HG02798 (cell line): ENCODE measurements at regions not wholly inside any gene's neighbourhood (a gene's known extent, or its start where the extent isn't known, plus 50 kb on each side); places are given as distances from the start of the nearest gene placed in this dataset.

Source experiments
- ATAC-seq: cut with Tn5 transposase; IDR thresholded peaks from one replicate; pipeline ENCODE4 v1.9.1; 2021; ENCODE audit warnings: mild to moderate bottlenecking; ENCODE audit not compliant: unreplicated experiment, poor library complexity

- ATAC-seq: no peak
These were observed 184.8 kb upstream of the ECI2 start for GRCh38 chr6:4319981-4320683.

DNA sequence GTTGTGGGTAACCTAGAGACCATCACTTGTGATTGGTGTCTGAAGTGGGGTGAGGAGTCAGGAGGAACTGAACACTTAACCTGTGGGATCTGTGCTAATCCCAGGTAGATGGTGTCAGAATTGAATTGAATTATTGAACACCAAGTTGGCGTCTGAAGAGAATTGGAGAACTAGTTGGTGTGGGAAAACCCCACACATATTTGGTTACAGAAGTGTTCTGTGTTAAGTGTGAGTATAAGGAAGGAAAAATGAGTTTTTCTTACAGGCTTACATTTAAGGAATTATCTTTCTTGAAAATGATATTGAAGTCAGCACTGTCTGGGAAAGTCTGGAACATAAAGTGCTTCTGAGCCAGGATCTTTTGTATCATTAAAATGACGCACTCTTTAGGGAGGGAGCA, 182.9 kb upstream of the ECI2 start:
- no peak for ATAC-seq

DNA sequence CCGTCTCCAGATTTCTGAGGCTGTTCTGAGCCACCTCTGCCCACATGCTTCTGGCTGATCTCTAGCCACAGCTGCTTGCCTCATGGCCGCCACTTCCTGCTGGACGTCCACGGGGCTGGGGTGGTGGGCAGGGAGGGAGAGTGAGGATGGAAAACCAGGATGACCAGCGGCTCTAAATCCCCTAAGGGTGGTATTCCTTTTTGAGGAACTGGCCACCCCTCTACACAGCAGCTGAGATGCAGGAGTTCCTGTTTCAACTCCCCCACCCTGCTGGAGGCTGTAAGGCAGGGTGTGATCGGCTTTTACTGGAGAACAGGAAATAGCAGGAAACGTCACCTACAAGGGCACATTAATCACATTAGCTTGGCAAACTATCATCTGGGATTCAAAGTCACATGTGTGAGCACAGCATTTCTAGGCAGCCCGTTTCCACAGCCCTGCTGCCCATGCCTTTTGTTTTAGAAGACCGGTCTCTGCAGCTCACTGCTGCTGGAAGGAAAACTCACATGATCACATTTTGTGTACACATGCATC, 181.6 kb upstream of the ECI2 start:
- ATAC-seq: no peak

DNA sequence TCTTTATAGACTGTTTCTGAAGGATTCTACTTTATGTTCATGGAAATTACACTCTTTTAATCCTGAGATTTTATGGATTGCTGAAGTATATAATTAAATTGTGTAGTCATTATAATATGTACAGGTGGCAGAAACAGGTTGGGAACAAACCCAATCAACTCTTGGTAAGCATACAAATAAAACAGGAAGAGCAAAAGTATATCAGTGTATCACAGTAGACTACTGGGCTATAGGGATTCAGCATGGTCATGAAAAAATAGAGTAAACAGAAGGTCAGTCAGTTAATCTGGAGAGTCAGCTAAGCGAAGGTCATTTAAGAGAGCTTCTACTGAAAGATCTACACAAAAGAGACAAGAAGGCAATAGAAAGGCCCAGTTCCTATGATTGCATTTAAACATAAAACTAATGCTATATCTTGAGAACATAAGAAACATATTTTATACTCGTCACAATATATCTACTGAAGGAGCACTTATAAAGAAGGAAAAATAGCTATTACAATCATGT, 178.9 kb upstream of the ECI2 start:
- ATAC-seq: no peak

DNA sequence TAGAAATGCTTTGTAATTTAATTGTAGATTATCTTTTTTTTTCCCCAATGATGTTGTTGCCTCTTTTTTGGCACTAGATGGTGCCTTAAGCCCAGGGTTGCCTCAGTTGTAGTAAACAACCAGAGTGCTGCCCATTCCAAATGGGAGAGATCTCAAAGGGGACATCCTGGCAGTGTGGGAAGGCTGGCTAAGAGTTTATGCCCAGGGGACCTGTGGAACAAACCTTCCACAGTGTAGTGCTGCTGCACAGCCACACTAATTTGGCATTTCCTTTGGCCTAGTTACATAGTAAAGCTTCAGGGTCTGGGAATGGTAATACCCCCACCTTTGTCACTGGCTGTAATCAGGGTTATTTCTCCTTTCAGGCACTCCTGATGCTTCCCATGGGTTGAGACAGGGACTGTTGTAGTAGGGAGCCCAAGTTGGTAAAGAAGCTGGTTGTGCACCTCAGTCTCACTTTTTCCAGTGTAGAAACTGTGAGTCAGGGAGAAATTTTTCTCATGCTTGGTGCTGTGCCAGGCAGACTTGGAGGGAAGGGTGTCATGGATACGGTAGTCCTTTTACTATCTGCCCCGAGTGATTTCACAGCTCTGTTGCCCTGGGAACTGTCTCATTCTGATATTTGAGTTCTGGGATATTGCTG, 177.8 kb upstream of the ECI2 start:
- ATAC-seq: no peak

GRCh38 chr6:4311976-4312860, 176.8 kb upstream of the ECI2 start:
- no peak for ATAC-seq

DNA sequence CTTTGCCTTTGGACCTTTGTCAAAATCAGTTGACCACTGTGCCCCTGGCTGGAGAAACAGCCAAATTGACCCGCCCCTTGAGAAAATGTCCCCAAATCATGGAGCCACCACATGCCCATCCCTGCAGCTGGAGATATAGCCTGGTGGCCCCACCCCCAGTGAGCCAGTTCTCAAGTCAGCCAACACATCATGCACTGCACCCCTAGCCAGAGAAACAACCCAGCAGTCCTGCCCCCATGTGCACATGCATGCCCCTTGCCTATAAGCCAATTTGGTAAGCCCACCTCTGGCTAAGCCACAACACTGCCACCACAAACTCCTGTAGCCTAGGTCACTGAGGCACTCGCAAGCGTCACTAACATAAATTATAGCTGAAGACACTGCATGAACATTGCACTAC, 174.2 kb upstream of the ECI2 start:
- ATAC-seq: no peak

DNA sequence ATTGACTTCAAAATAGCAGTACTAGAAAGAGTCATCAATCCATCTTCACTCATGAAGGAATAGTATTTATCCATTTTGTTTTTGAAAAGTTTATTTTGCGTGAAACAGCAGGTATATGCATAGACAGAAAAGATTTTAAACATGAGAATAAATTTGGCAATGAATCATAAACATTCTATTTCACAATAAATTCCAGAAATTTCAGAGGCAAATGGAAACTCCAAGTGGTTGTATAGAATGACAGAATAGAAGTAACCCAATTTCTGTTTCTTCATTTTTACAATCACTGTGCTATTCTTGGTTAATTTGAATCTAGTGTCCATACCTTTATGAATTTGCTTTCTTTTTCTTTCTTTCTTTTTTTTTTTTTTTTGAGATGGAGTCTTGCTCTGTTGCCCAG, 173.0 kb upstream of the ECI2 start:
- no peak for ATAC-seq

GRCh38 chr6:4304927-4305455, 169.6 kb upstream of the ECI2 start:
- ATAC-seq: no peak

GRCh38 chr6:4303638-4304037, 168.3 kb upstream of the ECI2 start:
- ATAC-seq: no peak

DNA sequence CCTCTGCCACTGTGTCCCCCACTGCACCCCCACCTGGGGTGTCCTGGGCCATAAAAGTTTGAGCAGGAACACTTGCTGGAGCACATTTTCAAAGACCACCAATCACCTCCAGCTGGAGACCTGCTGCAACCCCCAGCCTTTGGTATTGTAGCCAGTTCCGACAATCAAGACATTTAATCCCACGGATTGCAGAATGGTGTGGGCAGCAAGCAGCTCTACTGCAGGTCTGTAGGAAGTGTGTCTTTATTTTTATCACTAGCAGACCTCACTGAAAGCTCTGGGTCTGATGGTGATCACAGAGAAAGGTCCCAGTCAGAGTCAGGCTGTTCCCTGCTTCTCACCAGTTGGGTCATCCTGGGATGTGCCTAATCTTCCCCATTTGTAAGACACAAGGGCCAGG, 167.1 kb upstream of the ECI2 start:
- no peak for ATAC-seq

DNA sequence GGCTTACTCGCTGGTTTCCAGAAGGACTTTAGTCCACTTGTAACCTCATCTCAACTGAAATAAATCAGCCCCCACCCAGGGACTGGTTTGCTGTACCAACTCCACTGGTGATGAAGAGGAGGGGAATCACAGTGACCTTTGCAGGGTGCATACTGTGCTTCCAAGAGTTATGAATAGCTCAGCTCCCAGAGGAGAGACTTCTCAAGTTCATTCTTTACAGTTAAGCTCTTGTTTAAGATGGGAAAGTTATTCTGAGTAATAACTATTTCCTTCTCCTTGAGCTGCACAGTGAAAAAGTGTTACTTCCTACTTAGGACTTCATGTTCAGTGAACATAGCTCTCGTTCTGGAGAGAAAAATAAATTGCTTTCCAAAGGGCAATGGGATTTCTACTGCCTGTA, 166.5 kb upstream of the ECI2 start:
- ATAC-seq: no peak

DNA sequence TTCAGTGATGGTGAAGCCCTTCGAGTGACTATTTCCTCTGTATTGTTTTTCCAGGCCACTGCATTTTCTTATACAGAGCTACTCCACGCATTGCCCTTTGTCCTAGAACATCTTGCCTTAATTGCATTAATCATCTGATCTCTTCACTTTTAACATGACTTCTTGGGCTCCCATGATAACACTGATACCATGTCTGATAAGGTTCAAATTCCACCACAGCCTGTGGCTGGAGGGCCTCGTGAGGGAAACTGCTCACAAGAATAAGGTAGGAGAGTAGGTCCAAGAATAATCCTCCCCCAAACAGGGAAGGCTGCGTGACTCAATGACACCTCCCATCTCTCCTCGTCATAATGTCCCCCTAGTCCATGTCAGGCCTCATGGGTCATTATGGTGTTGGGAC, 165.5 kb upstream of the ECI2 start:
- no peak for ATAC-seq

DNA sequence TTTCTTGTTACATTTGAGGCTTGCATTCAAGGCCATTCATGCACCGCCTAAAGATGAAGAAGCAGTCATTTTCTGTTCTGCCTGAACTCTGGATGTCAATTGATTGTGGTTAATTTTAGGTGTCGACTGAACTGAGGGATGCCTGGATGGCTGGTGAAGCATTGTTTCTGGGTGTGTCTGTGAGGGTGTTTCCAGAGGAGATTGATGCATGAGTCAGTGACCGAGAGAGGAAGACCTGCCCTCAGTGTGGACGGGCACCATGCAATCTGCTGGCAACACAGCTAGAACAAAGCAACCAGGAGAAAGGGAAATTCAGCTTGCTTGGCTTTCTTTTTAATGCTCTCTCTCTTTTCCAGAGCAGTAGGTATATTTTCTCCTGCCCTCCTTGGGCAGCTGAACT, 164.1 kb upstream of the ECI2 start:
- no peak for ATAC-seq

DNA sequence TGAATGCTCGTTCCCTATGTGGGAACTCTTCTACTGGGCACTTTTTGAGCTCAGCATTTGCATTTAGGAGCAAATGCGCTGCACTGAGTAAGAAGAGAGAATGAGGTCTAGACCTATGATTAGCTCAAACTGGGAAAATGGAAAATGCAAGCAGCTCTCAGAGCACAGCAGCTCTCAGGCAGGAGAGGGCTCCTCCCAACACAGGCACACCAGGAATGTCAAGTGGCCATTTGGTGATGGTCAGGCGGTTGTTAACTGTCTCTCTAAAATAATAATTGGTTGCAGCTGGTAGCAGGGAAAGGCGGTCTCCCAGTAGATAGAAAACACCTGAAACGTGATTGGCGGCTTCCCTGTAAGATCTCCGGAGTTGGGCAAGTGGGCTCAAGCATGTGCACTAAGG, 162.0 kb upstream of the ECI2 start:
- ATAC-seq: no peak

- ATAC-seq: no peak
These were observed 161.2 kb upstream of the ECI2 start for GRCh38 chr6:4296552-4296951.

DNA sequence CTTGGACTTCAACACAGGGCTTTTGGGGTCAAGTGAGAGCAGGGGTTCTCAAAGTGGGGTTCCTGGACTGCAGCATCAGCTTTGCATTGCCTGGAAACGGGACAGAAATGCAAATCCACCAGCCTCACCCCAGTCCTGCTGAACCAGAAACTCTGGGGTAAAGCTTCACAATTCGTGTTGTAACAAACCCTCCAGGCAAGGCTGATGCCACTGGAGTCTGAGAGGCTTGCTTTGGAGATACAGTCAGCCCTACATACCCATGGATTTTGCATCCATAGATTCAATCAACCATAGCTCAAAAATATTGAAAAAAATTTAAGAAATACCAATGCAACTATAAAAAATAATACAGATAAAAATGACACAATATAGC, 160.4 kb upstream of the ECI2 start:
- no peak for ATAC-seq

DNA sequence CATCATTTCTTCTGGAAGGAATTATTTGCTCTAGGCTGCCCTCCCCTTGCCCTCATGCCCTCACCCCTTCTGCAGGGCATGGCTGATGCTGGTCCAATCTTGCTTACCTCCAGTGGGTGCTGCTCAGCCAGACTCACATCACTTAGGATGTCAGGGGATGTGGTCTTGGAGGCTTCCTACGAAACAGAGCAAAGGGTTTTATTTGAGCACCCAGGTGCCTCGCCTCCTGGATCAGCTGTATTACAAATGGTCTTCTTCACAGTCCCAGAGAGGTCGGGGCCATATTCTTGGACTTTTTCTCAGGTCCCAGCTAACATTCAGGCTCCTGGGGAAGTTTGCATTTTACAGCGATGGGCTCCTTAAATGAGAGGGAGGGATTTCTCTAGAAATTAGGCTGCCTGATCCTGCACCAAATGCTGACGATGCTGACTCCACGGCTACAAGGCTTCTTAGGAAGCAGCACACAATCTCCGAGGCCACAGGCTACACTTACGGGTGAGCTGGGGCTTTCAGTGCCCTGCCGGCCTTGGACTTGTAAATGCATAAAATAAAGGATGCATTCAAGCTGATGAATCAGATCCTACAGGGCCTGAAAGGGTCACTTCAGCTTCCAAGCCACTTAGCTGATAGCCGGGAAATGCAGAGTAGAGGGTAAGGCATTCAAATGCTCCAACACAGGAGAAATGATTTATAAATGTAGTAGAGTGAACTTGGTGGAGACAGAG, 159.8 kb upstream of the ECI2 start:
- no peak for ATAC-seq

DNA sequence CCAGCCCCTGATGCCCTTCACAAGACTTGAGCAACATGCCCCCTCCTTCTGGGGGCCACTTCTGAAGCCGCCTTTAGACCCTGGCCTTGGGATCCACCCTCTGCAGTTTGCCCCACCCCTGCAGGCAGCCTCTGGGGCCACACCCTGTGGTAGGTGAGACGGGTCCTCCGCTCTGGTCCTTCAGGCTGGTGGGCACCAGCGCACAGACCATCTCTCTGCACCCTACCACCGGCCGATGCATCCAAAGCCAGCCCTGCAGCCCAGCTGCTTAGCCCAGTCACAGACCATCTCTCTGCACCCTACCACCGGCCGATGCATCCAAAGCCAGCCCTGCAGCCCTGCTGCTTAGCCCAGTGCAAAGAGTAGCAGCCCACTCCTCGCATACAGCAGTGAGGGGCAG, 159.3 kb upstream of the ECI2 start:
- no peak for ATAC-seq
